CD4-positive, alpha-beta T cell treated with Interleukin-17A for 4 hours (primary cell): ENCODE measurements at regions not wholly inside any gene's neighbourhood (a gene's known extent, or its start where the extent isn't known, plus 50 kb on each side); places are given as distances from the start of the nearest gene placed in this dataset.

Experiments
- DNase-seq: peaks from one replicate; pipeline ENCODE4 v3.0.0-alpha.2; 2020; ENCODE audit warnings: mixed read lengths

GRCh38 chr15:69530991-69531664, 78.5 kb downstream of the RPLP1 start:
- DNase-seq: no peak

GRCh38 chr15:69531665-69532027, 79.0 kb downstream of the RPLP1 start:
- no peak for DNase-seq

- no peak for DNase-seq
These were observed 79.4 kb downstream of the RPLP1 start for GRCh38 chr15:69532066-69532465.

GRCh38 chr15:69532856-69533255, 80.2 kb downstream of the RPLP1 start:
- DNase-seq: no peak

- no peak for DNase-seq
These were observed 80.9 kb downstream of the RPLP1 start for GRCh38 chr15:69533522-69533921.

GRCh38 chr15:69535101-69535638, 82.6 kb downstream of the RPLP1 start:
- DNase-seq: no peak

- DNase-seq: no peak
These were observed 83.4 kb downstream of the RPLP1 start for GRCh38 chr15:69535998-69536397.

- DNase-seq: no peak
These were observed 84.3 kb downstream of the RPLP1 start for GRCh38 chr15:69536726-69537512.

- no peak for DNase-seq
These were observed 85.3 kb downstream of the RPLP1 start for GRCh38 chr15:69537901-69538300.

GRCh38 chr15:69538379-69538778, 85.8 kb downstream of the RPLP1 start:
- DNase-seq: no peak

GRCh38 chr15:69539345-69539744, 86.7 kb downstream of the RPLP1 start:
- DNase-seq: no peak

- DNase-seq: no peak
These were observed 88.0 kb downstream of the RPLP1 start for GRCh38 chr15:69540622-69541021.

GRCh38 chr15:69542028-69542427, 89.4 kb downstream of the RPLP1 start:
- no peak for DNase-seq

GRCh38 chr15:69543681-69544364, 91.2 kb downstream of the RPLP1 start:
- no peak for DNase-seq

- no peak for DNase-seq
These were observed 91.9 kb downstream of the RPLP1 start for GRCh38 chr15:69544365-69545113.

GRCh38 chr15:69546182-69546581, 93.6 kb downstream of the RPLP1 start:
- DNase-seq: no peak

- DNase-seq: no peak
These were observed 96.0 kb downstream of the RPLP1 start for GRCh38 chr15:69548395-69549180.

GRCh38 chr15:69551391-69552056, 98.9 kb downstream of the RPLP1 start:
- no peak for DNase-seq

- DNase-seq: no peak
These were observed 99.6 kb downstream of the RPLP1 start for GRCh38 chr15:69552057-69552815.

- DNase-seq: no peak
These were observed 101.1 kb downstream of the RPLP1 start for GRCh38 chr15:69553686-69554085.
